Endodermal cell (in vitro differentiated cells): ENCODE measurements at regions not wholly inside any gene's neighbourhood (a gene's known extent, or its start where the extent isn't known, plus 50 kb on each side); places are given as distances from the start of the nearest gene placed in this dataset.

Source experiments
- DNase-seq: peaks from one replicate; pipeline ENCODE4 v3.0.0-alpha.2; 2017
- H3K27ac ChIP-seq: 2 replicates; pipeline ENCODE4 v1.5.1; 2013; ENCODE audit warnings: mild to moderate bottlenecking, low read depth, low read length, moderate library complexity
- H3K27me3 ChIP-seq: 2 replicates; pipeline ENCODE4 v1.6.1; 2013; ENCODE audit warnings: mild to moderate bottlenecking, low read length, moderate library complexity; ENCODE audit not compliant: insufficient read depth, control insufficient read depth, poor library complexity, severe bottlenecking
- H3K36me3 ChIP-seq: 2 replicates; pipeline ENCODE4 v1.7.0; 2013; ENCODE audit warnings: mild to moderate bottlenecking, low read length, moderate library complexity; ENCODE audit not compliant: control insufficient read depth, insufficient read depth
- H3K4me1 ChIP-seq: one replicate; pipeline ENCODE4 v1.7.0; 2013; ENCODE audit warnings: low read length; ENCODE audit not compliant: control insufficient read depth, insufficient read depth
- H3K4me3 ChIP-seq: 2 replicates; pipeline ENCODE4 v1.5.1; 2013; ENCODE audit warnings: mild to moderate bottlenecking, low read length, moderate library complexity
- H3K9ac ChIP-seq: 2 replicates; pipeline ENCODE4 v1.6.1; 2013; ENCODE audit warnings: mild to moderate bottlenecking, low read length, moderate library complexity; ENCODE audit not compliant: poor library complexity, severe bottlenecking; ENCODE audit errors: extremely low read depth
- H3K9me3 ChIP-seq: 2 replicates; pipeline ENCODE4 v1.6.1; 2013; ENCODE audit warnings: mild to moderate bottlenecking, low read length, moderate library complexity; ENCODE audit not compliant: control insufficient read depth
- H3K27ac Mint-ChIP-seq: 2 replicates; pipeline ENCODE4 v1.8.0; 2020; ENCODE audit warnings: mixed read lengths
- H3K27me3 Mint-ChIP-seq: 2 replicates; pipeline ENCODE4 v1.8.0; 2021; ENCODE audit warnings: mild to moderate bottlenecking, mixed read lengths; ENCODE audit not compliant: insufficient read depth
- H3K36me3 Mint-ChIP-seq: 2 replicates; pipeline ENCODE4 v1.8.0; 2020; ENCODE audit warnings: low read depth, mixed read lengths
- H3K4me1 Mint-ChIP-seq: 2 replicates; pipeline ENCODE4 v1.8.0; 2020; ENCODE audit warnings: mixed read lengths
- H3K4me3 Mint-ChIP-seq: 2 replicates; pipeline ENCODE4 v1.8.0; 2020; ENCODE audit warnings: mild to moderate bottlenecking, moderate library complexity, mixed read lengths
- H3K9me3 Mint-ChIP-seq: 2 replicates; pipeline ENCODE4 v1.8.0; 2020; ENCODE audit warnings: mild to moderate bottlenecking, mixed read lengths
- CTCF ChIP-seq: fragments of 200-600 bp; sonication (generic); conservative IDR thresholded peaks from 2 replicates; pipeline ENCODE4 v1.5.0; 2021; ENCODE audit warnings: antibody characterized with exemption, mild to moderate bottlenecking
- WGBS, 2 experiments: methylation state at CpG; one replicate each; pipeline versions ENCODE4 v1.1.5 to v1.1.7; 2013; ENCODE audit warnings: missing lambda C conversion rate in 2 of 2, mixed read lengths in 1 of 2; ENCODE audit not compliant: insufficient coverage in 1 of 2, insufficient read length in 1 of 2; 5-methylcytosine and 5-hydroxymethylcytosine counted together

- Mint-ChIP-seq H3K36me3 (no peaks in the 10 kb centered on the region), H3K27me3 (peaks cover 10% of the 10 kb centered on the region), H3K4me3 (no peak overlapping the region), H3K9me3 (no peaks in the 10 kb centered on the region), H3K4me1 (peaks cover 10% of the 10 kb centered on the region), H3K27ac (no peak overlapping the region)
- TF ChIP-seq CTCF = no peak
- Histone ChIP-seq H3K36me3 (no peaks in the 10 kb centered on the region), H3K4me1 (no peaks in the 10 kb centered on the region), H3K9me3 (peaks cover 2% of the 10 kb centered on the region), H3K9ac (no peak overlapping the region), H3K27me3 (no peaks in the 10 kb centered on the region), H3K4me3 (no peak overlapping the region), H3K27ac (no peak overlapping the region)
- WGBS, 2 experiments = 94 to 97% methylated on average over 11 to 18 of the region's 18 CpGs
- peak; percentile 35 for DNase-seq
Measured at GRCh38 chr20:24769878-24770627, 179.0 kb upstream of the CST7 start.

- no peak overlapping the region for H3K4me3 Mint-ChIP-seq
- WGBS, 2 experiments = 90 to 94% methylated on average over 11 to 17 of the region's 17 CpGs
- H3K4me1 Mint-ChIP-seq = peaks cover 10% of the 10 kb centered on the region
- peaks cover 10% of the 10 kb centered on the region for H3K27me3 Mint-ChIP-seq
- H3K9me3 ChIP-seq = peaks cover 9% of the 10 kb centered on the region
- no peak overlapping the region for H3K27ac Mint-ChIP-seq
- H3K27ac ChIP-seq = no peak overlapping the region
- no peaks in the 10 kb centered on the region for H3K4me1 ChIP-seq
- H3K9ac ChIP-seq = no peak overlapping the region
- peaks cover 3% of the 10 kb centered on the region for H3K9me3 Mint-ChIP-seq
- TF ChIP-seq CTCF = no peak
- no peaks in the 10 kb centered on the region for H3K36me3 Mint-ChIP-seq
- no peaks in the 10 kb centered on the region for H3K36me3 ChIP-seq
- peak; percentile 26 for DNase-seq
- no peaks in the 10 kb centered on the region for H3K27me3 ChIP-seq
- no peak overlapping the region for H3K4me3 ChIP-seq
Measured at GRCh38 chr20:24770628-24771541, 178.2 kb upstream of the CST7 start.

GRCh38 chr20:24771542-24772061, 177.5 kb upstream of the CST7 start:
- peak; percentile 29 for DNase-seq
- H3K36me3 ChIP-seq = no peaks in the 10 kb centered on the region
- Mint-ChIP-seq H3K27ac (no peak overlapping the region), H3K27me3 (peaks cover 15% of the 10 kb centered on the region), H3K9me3 (peaks cover 4% of the 10 kb centered on the region), H3K36me3 (no peaks in the 10 kb centered on the region), H3K4me1 (peaks cover 10% of the 10 kb centered on the region), H3K4me3 (no peak overlapping the region)
- no peaks in the 10 kb centered on the region for H3K27me3 ChIP-seq
- H3K4me3 ChIP-seq = no peak overlapping the region
- H3K9me3 ChIP-seq = peaks cover 9% of the 10 kb centered on the region
- H3K27ac ChIP-seq = no peak overlapping the region
- no peak for TF ChIP-seq CTCF
- no peak overlapping the region for H3K9ac ChIP-seq
- no peaks in the 10 kb centered on the region for H3K4me1 ChIP-seq
- WGBS, 2 experiments = 91 to 93% methylated on average over 5 to 9 of the region's 9 CpGs
